HepG2 (cell line): ENCODE measurements at regions not wholly inside any gene's neighbourhood (a gene's known extent, or its start where the extent isn't known, plus 50 kb on each side); places are given as distances from the start of the nearest gene placed in this dataset.

Source experiments
- ATAC-seq: fragments of 200-7000 bp; cut with Tn5 transposase; 3 replicates; pipeline ENCODE4 v1.9.1; 2020; ENCODE audit warnings: mild to moderate bottlenecking, moderate library complexity
- BruUV-seq: library from RNA; stranded (reverse); fragments of 400-500 nt; replicated peaks from 2 replicates; lab custom pipeline; 2021; lab: Mats Ljungman, UMichigan
- CTCF ChIA-PET: fragments of 300-600 bp; formaldehyde crosslinking; extraction: SDS; loops from one replicate; lab custom pipeline; 2021; ENCODE audit warnings: low total read pairs, inconsistent platforms, low intra/inter-chr PET ratio; lab: Yijun Ruan, JAX
- POLR2A ChIA-PET: fragments of 350-600 bp; sonication (Branson Sonifier 250); formaldehyde crosslinking; loops from one replicate; lab custom pipeline; 2020; ENCODE audit warnings: antibody characterized with exemption, inconsistent platforms; lab: Yijun Ruan, JAX
- DNase-seq: peaks from one replicate; pipeline ENCODE4 v3.0.0-alpha.2; 2015; ENCODE audit warnings: low spot score
- FAIRE-seq: peaks from 3 replicates; lab custom pipeline; 2011; peaks lifted over from hg19 to GRCh38; lab: Jason Lieb, UNC
- H2AFZ ChIP-seq: one replicate; pipeline ENCODE4 v1.6.1; 2011; ENCODE audit warnings: low read length, inconsistent platforms
- H3K27ac ChIP-seq: fragments of 300-600 bp; 3 replicates; pipeline ENCODE4 v1.8.0; 2011; ENCODE audit warnings: mixed run types, mild to moderate bottlenecking, mixed read lengths, low read length, inconsistent platforms; ENCODE audit not compliant: insufficient read depth; ENCODE audit errors: extremely low read length
- H3K27me3 ChIP-seq, 2 experiments: fragments of 200-600 bp in 1 of 2; 2 replicates in 1 of 2; 3 replicates in 1 of 2; pipeline versions ENCODE4 v1.6.0 to v1.8.0; 2011; ENCODE audit warnings: low read length in 2 of 2, mild to moderate bottlenecking in 2 of 2, moderate library complexity in 2 of 2, inconsistent platforms in 1 of 2; ENCODE audit not compliant: insufficient read depth in 2 of 2, control insufficient read depth in 1 of 2
- H3K36me3 ChIP-seq, 2 experiments: fragments of 200-600 bp in 1 of 2; replicated peaks in 1 of 2; 2 replicates in 1 of 2; 3 replicates in 1 of 2; pipeline versions ENCODE4 v1.5.1 to v1.8.0; 2011; ENCODE audit warnings: low read length in 2 of 2, inconsistent platforms in 1 of 2; ENCODE audit not compliant: insufficient read depth in 2 of 2, control insufficient read depth in 1 of 2
- H3K4me1 ChIP-seq: 2 replicates; pipeline ENCODE4 v1.5.1; 2012; ENCODE audit warnings: low read length, inconsistent platforms; ENCODE audit not compliant: insufficient read depth
- H3K4me2 ChIP-seq: 2 replicates; pipeline ENCODE4 v1.6.0; 2011; ENCODE audit warnings: low read depth, low read length, inconsistent platforms
- H3K4me3 ChIP-seq, 3 experiments: fragments of 200-600 bp in 1 of 3; sonication (generic), shearing (Covaris generic) in 1 of 3; replicated peaks in 1 of 3; 2 replicates each; pipeline ENCODE4 v1.5.1; 2011 to 2016; ENCODE audit warnings: low read length in 3 of 3, inconsistent platforms in 2 of 3, low read depth in 2 of 3, mild to moderate bottlenecking in 2 of 3, control low read depth in 1 of 3, mixed read lengths in 1 of 3; ENCODE audit not compliant: insufficient read depth in 1 of 3
- H3K79me2 ChIP-seq: one replicate; pipeline ENCODE4 v1.6.1; 2011; ENCODE audit warnings: low read length, inconsistent platforms; ENCODE audit not compliant: insufficient read depth
- H3K9ac ChIP-seq: 2 replicates; pipeline ENCODE4 v1.6.0; 2011; ENCODE audit warnings: mild to moderate bottlenecking, low read depth, low read length, inconsistent platforms; ENCODE audit not compliant: insufficient read depth
- H3K9me3 ChIP-seq: 2 replicates; pipeline ENCODE4 v1.5.1; 2012; ENCODE audit warnings: mild to moderate bottlenecking, low read length
- H4K20me1 ChIP-seq: 2 replicates; pipeline ENCODE4 v1.6.0; 2011; ENCODE audit warnings: inconsistent platforms, mild to moderate bottlenecking, low read length, moderate library complexity; ENCODE audit not compliant: insufficient read depth
- MYNN ChIP-seq: sonication (generic); formaldehyde crosslinking; IDR thresholded peaks from 2 replicates; pipeline ENCODE4 v1.4.0; 2020; ENCODE audit warnings: mild to moderate bottlenecking, low read depth, missing genetic modification reagents
- NFE2L1 ChIP-seq: sonication (generic); formaldehyde crosslinking; IDR thresholded peaks from 2 replicates; pipeline ENCODE4 v1.4.0; 2020; ENCODE audit warnings: missing genetic modification reagents, mild to moderate bottlenecking, borderline replicate concordance
- NR2F6 ChIP-seq, 2 experiments: IDR thresholded peaks; 2 replicates each; pipeline ENCODE4 v1.6.1; 2016; ENCODE audit warnings: antibody characterized with exemption in 1 of 2, mild to moderate bottlenecking in 1 of 2
- ZFX ChIP-seq: sonication (generic); formaldehyde crosslinking; IDR thresholded peaks from 2 replicates; pipeline ENCODE4 v1.4.0; 2020; ENCODE audit warnings: mild to moderate bottlenecking, low read depth, missing genetic modification reagents, moderate library complexity
- ZNF30 ChIP-seq: sonication (generic); formaldehyde crosslinking; IDR thresholded peaks from 2 replicates; pipeline ENCODE4 v1.5.0; 2020; ENCODE audit warnings: mild to moderate bottlenecking, missing genetic modification reagents
- WGBS: methylation state at CpG from one replicate; pipeline ENCODE4 v1.1.6; 2017; ENCODE audit warnings: low lambda C conversion rate; 5-methylcytosine and 5-hydroxymethylcytosine counted together
- in situ Hi-C: cut with HindIII; loops from 2 replicates; pipeline ENCODE4 v1.10.0; 2017; ENCODE audit warnings: low pct_unique_long_range_greater_than_20kb; ENCODE audit not compliant: extremely low pct_ligation_motif_present
- intact Hi-C: fragments of 100-400 bp; cut with micrococcal nuclease; formaldehyde crosslinking; loops from one replicate; pipeline ENCODE4 v1.10.0; 2022; ENCODE audit not compliant: unreplicated experiment
- TF ChIP-seq, protein P1 (sequence below): sonication (generic); formaldehyde crosslinking; IDR thresholded peaks from 2 replicates; pipeline ENCODE4 v1.4.0; 2020; ENCODE audit warnings: missing genetic modification reagents, borderline replicate concordance

DNA sequence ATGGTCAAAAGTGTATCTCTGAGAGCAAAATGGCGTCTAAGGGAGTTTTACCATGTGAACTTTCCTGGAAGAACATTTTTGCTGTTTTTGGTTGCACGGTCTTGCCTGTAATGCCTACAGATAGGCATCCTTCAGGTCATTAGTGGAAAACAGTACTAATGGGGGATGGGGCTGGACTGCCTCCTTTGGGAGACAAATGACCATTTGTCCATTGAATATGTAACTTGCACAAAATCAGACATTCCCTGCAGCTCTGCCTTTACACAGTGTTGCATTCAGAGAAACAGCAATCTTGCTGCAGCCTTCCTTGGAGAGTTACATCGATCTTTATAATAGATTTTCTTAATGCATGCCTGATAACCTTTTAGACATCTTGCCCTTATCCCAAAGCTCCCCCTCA is 138.5 kb upstream of the EGFLAM start:
- Histone ChIP-seq H3K27me3 (no peaks in the 10 kb centered on the region), H2AFZ (no peak overlapping the region), H3K4me2 (no peak overlapping the region)
- TF ChIP-seq, protein P1, sequence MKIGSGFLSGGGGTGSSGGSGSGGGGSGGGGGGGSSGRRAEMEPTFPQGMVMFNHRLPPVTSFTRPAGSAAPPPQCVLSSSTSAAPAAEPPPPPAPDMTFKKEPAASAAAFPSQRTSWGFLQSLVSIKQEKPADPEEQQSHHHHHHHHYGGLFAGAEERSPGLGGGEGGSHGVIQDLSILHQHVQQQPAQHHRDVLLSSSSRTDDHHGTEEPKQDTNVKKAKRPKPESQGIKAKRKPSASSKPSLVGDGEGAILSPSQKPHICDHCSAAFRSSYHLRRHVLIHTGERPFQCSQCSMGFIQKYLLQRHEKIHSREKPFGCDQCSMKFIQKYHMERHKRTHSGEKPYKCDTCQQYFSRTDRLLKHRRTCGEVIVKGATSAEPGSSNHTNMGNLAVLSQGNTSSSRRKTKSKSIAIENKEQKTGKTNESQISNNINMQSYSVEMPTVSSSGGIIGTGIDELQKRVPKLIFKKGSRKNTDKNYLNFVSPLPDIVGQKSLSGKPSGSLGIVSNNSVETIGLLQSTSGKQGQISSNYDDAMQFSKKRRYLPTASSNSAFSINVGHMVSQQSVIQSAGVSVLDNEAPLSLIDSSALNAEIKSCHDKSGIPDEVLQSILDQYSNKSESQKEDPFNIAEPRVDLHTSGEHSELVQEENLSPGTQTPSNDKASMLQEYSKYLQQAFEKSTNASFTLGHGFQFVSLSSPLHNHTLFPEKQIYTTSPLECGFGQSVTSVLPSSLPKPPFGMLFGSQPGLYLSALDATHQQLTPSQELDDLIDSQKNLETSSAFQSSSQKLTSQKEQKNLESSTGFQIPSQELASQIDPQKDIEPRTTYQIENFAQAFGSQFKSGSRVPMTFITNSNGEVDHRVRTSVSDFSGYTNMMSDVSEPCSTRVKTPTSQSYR (CRISPR knock-in tag): peak; percentile 19; the same call in 1 of the 2 replicates
- no peak for TF ChIP-seq ZFX (CRISPR knock-in tag)
- TF ChIP-seq, all 625 proteins: peak for 1
- BruUV-seq: no TSS peak
- intact Hi-C loops (no loop called here), in situ Hi-C loops (no loop called here)
- ATAC-seq: no peak
- no peak for DNase-seq
- H3K36me3 ChIP-seq: no peaks in the 10 kb centered on the region
- FAIRE-seq: no peak
- no peaks in the 10 kb centered on the region for H3K79me2 ChIP-seq
- H4K20me1 ChIP-seq: no peaks in the 10 kb centered on the region
- WGBS: 81% methylated on average over 3 of the region's 3 CpGs
- H3K4me1 ChIP-seq: peaks cover 27% of the 10 kb centered on the region
- no peak overlapping the region for H3K27ac ChIP-seq
- ChIA-PET POLR2A (no interaction called here), CTCF (no interaction called here)
- no peak overlapping the region for H3K9ac ChIP-seq
- no peak overlapping the region for H3K4me3 ChIP-seq
- peaks cover 9% of the 10 kb centered on the region; the same call in 1 of the 2 replicates for H3K9me3 ChIP-seq

DNA sequence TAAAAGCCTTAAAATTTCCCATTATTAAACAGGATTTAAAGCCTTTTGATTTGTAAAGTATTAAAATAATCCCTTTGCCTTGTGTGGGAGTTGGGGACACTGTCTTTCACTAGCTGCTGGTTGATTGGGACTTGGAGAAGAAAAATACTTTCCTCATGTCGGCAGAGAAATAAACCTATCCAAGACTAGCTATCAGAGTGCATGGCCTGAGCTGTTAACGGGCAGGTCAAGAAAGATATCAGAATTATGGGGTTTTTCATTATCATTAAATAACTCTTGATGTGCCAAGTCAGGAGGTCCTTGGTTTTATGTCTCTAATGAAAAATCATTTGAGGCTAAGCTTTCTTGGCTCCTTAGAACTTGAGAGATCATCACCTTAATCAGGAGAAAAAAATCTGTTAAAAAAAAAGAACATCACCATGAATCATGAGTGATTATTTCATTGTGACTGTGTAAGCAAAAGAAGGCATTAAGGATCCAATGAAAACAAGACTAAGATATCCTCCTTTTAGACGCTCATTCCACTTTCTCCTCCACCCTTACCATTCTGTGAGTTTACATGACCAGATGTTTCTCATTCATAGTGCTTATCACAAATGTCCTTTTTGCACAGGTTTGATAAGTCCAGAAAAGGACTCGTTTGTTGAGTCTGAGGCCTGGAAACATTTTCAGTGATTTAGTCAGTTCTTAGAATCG is 140.4 kb upstream of the EGFLAM start:
- Histone ChIP-seq H3K9ac (no peak overlapping the region), H3K4me3 (no peak overlapping the region), H3K9me3 (0 out of 2 replicates have a peak, but pooled peaks cover 4% of the 10 kb centered on the region), H3K27ac (no peak overlapping the region), H3K27me3 (no peaks in the 10 kb centered on the region), H2AFZ (no peak overlapping the region), H3K79me2 (no peaks in the 10 kb centered on the region), H3K36me3 (no peaks in the 10 kb centered on the region), H4K20me1 (no peaks in the 10 kb centered on the region), H3K4me1 (peaks cover 45% of the 10 kb centered on the region), H3K4me2 (no peak overlapping the region)
- ChIA-PET CTCF (no interaction called here), POLR2A (no interaction called here)
- BruUV-seq: no TSS peak
- in situ Hi-C loops: no loop called here
- 91% methylated on average over 5 of the region's 5 CpGs for WGBS
- FAIRE-seq: peak; percentile 28
- DNase-seq: no peak
- intact Hi-C loops: no loop called here
- no peak for ATAC-seq
- TF ChIP-seq ZNF30 (CRISPR knock-in tag) (no peak), NR2F6 (IDR thresholded peaks at IDR 0.05) (no peak), NR2F6 (CRISPR knock-in tag; IDR thresholded peaks at IDR 0.05) (no peak), MYNN (no peak), NFE2L1 (CRISPR knock-in tag) (no peak)
- TF ChIP-seq, protein P1 (CRISPR knock-in tag): no peak
